ENCODE measurements at regions not wholly inside any gene's neighbourhood (a gene's known extent, or its start where the extent isn't known, plus 50 kb on each side); places are given as distances from the start of the nearest gene placed in this dataset.

- DNase-seq (ENCODE audit: low spot score): no peak
- no peak for TF ChIP-seq CTCF (IDR thresholded peaks at IDR 0.05; ENCODE audit: extremely low read depth, missing control alignments)
These were observed 169.2 kb downstream of the METTL4 start for GRCh38 chr18:2402084-2402483.

GRCh38 chr18:2406544-2406943 lies 164.8 kb downstream of the METTL4 start:
- TF ChIP-seq CTCF (IDR thresholded peaks at IDR 0.05; ENCODE audit: extremely low read depth, missing control alignments): no peak
- no peak for DNase-seq (ENCODE audit: low spot score)

GRCh38 chr18:2407961-2408360 lies 163.3 kb downstream of the METTL4 start:
- DNase-seq (ENCODE audit: low spot score): no peak
- no peak for TF ChIP-seq CTCF (IDR thresholded peaks at IDR 0.05; ENCODE audit: extremely low read depth, missing control alignments)

- DNase-seq (ENCODE audit: low spot score): no peak
- TF ChIP-seq CTCF (IDR thresholded peaks at IDR 0.05; ENCODE audit: extremely low read depth, missing control alignments): no peak
These were observed 161.4 kb downstream of the METTL4 start for GRCh38 chr18:2409906-2410305.

GRCh38 chr18:2410688-2411087 lies 160.6 kb downstream of the METTL4 start:
- no peak for TF ChIP-seq CTCF (IDR thresholded peaks at IDR 0.05; ENCODE audit: extremely low read depth, missing control alignments)
- no peak for DNase-seq (ENCODE audit: low spot score)

GRCh38 chr18:2411381-2411960 lies 159.8 kb downstream of the METTL4 start:
- TF ChIP-seq CTCF (IDR thresholded peaks at IDR 0.05; ENCODE audit: extremely low read depth, missing control alignments): no peak
- no peak for DNase-seq (ENCODE audit: low spot score)

- DNase-seq (ENCODE audit: low spot score): no peak
- TF ChIP-seq CTCF (IDR thresholded peaks at IDR 0.05; ENCODE audit: extremely low read depth, missing control alignments): no peak
These were observed 159.0 kb downstream of the METTL4 start for GRCh38 chr18:2412281-2412680.

All from GM20000 (cell line).